Spleen (tissue), 11 donors: ENCODE measurements at regions not wholly inside any gene's neighbourhood (a gene's known extent, or its start where the extent isn't known, plus 50 kb on each side); places are given as distances from the start of the nearest gene placed in this dataset.

Experiments
- DNase-seq: peaks from one replicate; pipeline ENCODE4 v3.0.0-alpha.2; 2020
- H3K27ac ChIP-seq, 8 donors: fragments of 200-600 bp; sonication (generic) in 7 of 8; 1 replicate in 4 of 8; 2 replicates in 4 of 8; pipeline versions ENCODE4 v1.5.0 to v1.8.0; 2016 to 2021; ENCODE audit warnings: inconsistent platforms in 4 of 8, mild to moderate bottlenecking in 4 of 8, moderate library complexity in 1 of 8
- H3K27me3 ChIP-seq, 7 donors: fragments of 200-600 bp; sonication (generic) in 6 of 7; replicated peaks in 1 of 7; 1 replicate in 4 of 7; 2 replicates in 3 of 7; pipeline versions ENCODE4 v1.5.0 to v1.8.0; 2016 to 2021; ENCODE audit warnings: inconsistent platforms in 3 of 7, mild to moderate bottlenecking in 1 of 7
- H3K36me3 ChIP-seq, 6 donors: fragments of 200-600 bp; sonication (generic) in 5 of 6; 1 replicate in 4 of 6; 2 replicates in 2 of 6; pipeline versions ENCODE4 v1.5.0 to v1.8.0; 2016 to 2021; ENCODE audit warnings: inconsistent platforms in 2 of 6
- H3K4me1 ChIP-seq, 6 donors: fragments of 200-600 bp; sonication (generic) in 5 of 6; 1 replicate in 3 of 6; 2 replicates in 3 of 6; pipeline versions ENCODE4 v1.5.0 to v1.8.0; 2016 to 2021; ENCODE audit warnings: inconsistent platforms in 3 of 6
- H3K4me3 ChIP-seq, 8 donors: fragments of 200-600 bp; sonication (generic) in 7 of 8; 1 replicate in 4 of 8; 2 replicates in 4 of 8; pipeline versions ENCODE4 v1.5.0 to v1.8.0; 2016 to 2021; ENCODE audit warnings: inconsistent platforms in 4 of 8, mild to moderate bottlenecking in 4 of 8, moderate library complexity in 2 of 8
- H3K9me3 ChIP-seq, 8 donors: fragments of 200-600 bp; sonication (generic) in 7 of 8; 1 replicate in 4 of 8; 2 replicates in 4 of 8; pipeline versions ENCODE4 v1.5.0 to v1.8.0; 2016 to 2021; ENCODE audit warnings: inconsistent platforms in 4 of 8
- POLR2A ChIP-seq, 3 donors: fragments of 450-650 bp; IDR thresholded peaks; one replicate each; pipeline ENCODE4 v1.5.1; 2017; ENCODE audit warnings: antibody characterized with exemption in 3 of 3, mild to moderate bottlenecking in 1 of 3
- POLR2AphosphoS5 ChIP-seq, 3 donors: sonication (generic); formaldehyde crosslinking; IDR thresholded peaks; one replicate each; pipeline ENCODE4 v1.5.1; 2017; ENCODE audit warnings: antibody characterized with exemption in 3 of 3
- WGBS, 5 donors: extraction: QIAGEN DNeasy Blood & Tissue Kit in 3 of 5; methylation state at CpG; one replicate each; pipeline versions ENCODE4 v1.1.5 to v1.1.7; 2013 to 2018; 5-methylcytosine and 5-hydroxymethylcytosine counted together
- intact Hi-C: fragments of 100-400 bp; cut with DNase I; formaldehyde crosslinking; loops from one replicate; pipeline ENCODE4 v1.15.0; 2023; ENCODE audit warnings: low total_unique reads
- TF ChIP-seq, protein P1 (sequence below), 11 experiments: fragments of 200-600 bp in 7 of 11; fragments of 450-650 bp in 4 of 11; sonication (generic) in 4 of 11; IDR thresholded peaks in 8 of 11; conservative IDR thresholded peaks in 3 of 11; 1 replicate in 7 of 11; 2 replicates in 4 of 11; pipeline versions ENCODE4 v1.4.0 to v1.8.0; 2016 to 2021; ENCODE audit warnings: antibody characterized with exemption in 11 of 11, inconsistent platforms in 4 of 11, mild to moderate bottlenecking in 1 of 11
- donor health status: healthy with polysubstance abuse.
- donor health status: DM: no; HTN: no; CAD: no; lungs with moderate emphysema.
- donor health status: DM: no; HTN: no; CAD: no.
- donor health status: Bipolar disorder and iron deficiency.
- donor health status: healthy.
- donor health status: DM: no; HTN: no; CAD: no.
- donor health status: DM: yes; HTN: yes; CAD: no.

DNA sequence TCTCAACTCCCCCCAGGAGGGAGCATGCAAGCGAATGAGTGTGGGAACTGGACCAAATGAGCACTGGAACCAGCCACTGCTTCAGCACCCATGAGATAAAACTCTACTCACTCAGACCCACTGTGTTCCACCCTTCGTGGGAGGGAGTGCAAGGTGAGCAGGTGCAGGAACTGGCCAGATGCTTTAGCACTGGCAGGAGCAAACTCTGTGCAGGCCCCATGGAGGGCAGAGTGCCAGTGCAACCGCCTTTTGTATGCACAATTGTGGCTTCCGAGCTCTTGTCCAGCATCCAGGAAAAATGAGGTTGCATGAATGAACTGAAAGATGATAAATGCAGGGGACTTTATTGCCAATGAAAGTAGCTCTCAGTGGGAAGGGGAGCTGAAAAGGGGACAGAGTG lies 67.4 kb upstream of the CCDC112 start:
- intact Hi-C loops = no loop called here
- H3K4me3 ChIP-seq = no peak overlapping the region
- WGBS, 5 donors = 82 to 89% (median 83%) methylated on average over 3 to 4 of the region's 4 CpGs
- peaks cover 0 to 6% (median 0%) of the 10 kb centered on the region in 7 donors for H3K27me3 ChIP-seq
- H3K36me3 ChIP-seq = no peaks in the 10 kb centered on the region
- DNase-seq = no peak
- no peaks in the 10 kb centered on the region for H3K4me1 ChIP-seq
- no peak overlapping the region for H3K27ac ChIP-seq
- H3K9me3 ChIP-seq = no peaks in the 10 kb centered on the region
- TF ChIP-seq, protein P1, sequence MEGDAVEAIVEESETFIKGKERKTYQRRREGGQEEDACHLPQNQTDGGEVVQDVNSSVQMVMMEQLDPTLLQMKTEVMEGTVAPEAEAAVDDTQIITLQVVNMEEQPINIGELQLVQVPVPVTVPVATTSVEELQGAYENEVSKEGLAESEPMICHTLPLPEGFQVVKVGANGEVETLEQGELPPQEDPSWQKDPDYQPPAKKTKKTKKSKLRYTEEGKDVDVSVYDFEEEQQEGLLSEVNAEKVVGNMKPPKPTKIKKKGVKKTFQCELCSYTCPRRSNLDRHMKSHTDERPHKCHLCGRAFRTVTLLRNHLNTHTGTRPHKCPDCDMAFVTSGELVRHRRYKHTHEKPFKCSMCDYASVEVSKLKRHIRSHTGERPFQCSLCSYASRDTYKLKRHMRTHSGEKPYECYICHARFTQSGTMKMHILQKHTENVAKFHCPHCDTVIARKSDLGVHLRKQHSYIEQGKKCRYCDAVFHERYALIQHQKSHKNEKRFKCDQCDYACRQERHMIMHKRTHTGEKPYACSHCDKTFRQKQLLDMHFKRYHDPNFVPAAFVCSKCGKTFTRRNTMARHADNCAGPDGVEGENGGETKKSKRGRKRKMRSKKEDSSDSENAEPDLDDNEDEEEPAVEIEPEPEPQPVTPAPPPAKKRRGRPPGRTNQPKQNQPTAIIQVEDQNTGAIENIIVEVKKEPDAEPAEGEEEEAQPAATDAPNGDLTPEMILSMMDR (IDR thresholded peaks at IDR 0.05 in 8 of 11, conservative IDR thresholded peaks at IDR 0.05 in 3 of 11) = no peak
- no peak for TF ChIP-seq POLR2AphosphoS5 (IDR thresholded peaks at IDR 0.05)
- TF ChIP-seq POLR2A (IDR thresholded peaks at IDR 0.05) = no peak

DNA sequence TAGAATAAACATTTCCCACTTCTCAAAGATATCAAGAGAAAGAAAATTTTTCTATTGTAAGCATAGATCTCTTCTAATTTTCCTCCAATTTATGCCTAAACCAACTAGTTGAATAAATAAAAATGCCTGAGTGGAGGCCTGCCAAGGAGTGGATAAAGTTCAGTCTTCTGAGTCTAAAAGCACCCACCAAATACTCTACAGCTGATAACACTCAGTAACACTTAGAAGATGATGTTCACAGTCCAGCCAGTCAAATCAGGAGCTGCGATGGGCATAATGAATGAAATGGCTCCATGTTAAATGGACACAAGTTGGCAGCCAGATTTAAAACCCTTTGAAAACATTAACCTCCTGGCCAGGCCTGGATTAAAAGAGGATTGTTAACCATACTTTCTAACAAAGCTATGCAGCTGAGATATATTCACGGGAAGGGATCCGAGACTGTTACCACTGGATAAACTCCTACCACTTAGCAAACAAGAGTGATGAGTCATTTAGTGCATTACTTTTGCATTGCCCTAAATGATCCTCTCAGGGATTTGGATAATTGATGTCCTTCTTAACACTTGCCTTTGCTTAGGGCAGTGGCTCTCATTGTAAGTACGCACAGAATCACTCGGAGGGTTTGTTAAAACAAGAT lies 63.7 kb upstream of the CCDC112 start:
- H3K27me3 ChIP-seq = no peaks in the 10 kb centered on the region
- no peak overlapping the region for H3K4me3 ChIP-seq
- H3K36me3 ChIP-seq = no peaks in the 10 kb centered on the region
- no peak overlapping the region for H3K27ac ChIP-seq
- H3K4me1 ChIP-seq = no peaks in the 10 kb centered on the region
- no peak for DNase-seq
- TF ChIP-seq, protein P1 (IDR thresholded peaks at IDR 0.05 in 8 of 11, conservative IDR thresholded peaks at IDR 0.05 in 3 of 11) = no peak
- intact Hi-C loops = no loop called here
- peaks cover 0 to 3% (median 0%) of the 10 kb centered on the region in 8 donors for H3K9me3 ChIP-seq
- 80 to 83% (median 81%) methylated on average over 5 of the region's 5 CpGs for WGBS, 5 donors

DNA sequence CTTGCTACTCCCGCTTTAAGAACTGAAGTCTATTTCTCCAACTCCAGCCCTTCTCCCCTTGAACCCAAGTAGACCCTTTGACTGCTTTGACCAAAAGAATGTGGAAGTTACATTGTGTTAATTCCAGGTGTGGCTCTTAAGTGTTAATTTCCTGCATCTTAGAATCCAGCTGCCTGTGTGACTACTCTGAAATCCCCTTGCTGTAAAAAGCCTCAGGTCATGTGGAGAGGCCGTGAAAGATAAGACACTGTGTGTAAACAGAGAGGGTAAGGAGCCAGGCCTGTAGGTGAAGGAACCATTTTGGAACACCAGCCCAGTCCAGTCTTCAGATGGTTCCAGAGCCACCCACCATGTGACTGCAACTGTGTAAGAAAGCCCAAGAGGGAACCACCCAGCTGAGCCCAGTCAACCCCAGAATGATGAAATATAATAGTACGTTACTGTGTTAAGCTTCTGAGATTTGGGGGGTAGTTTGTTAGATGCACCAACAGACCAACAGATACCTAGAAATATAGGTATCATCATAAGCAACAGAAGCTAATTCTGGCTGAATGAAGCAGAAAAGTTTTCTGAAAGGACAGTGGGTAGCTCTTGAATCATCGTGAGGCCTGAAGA lies 59.4 kb upstream of the CCDC112 start:
- no peaks in the 10 kb centered on the region for H3K36me3 ChIP-seq
- H3K4me3 ChIP-seq = no peak overlapping the region
- H3K4me1 ChIP-seq = no peaks in the 10 kb centered on the region
- no peak for DNase-seq
- peaks cover 0 to 18% (median 5%) of the 10 kb centered on the region in 8 donors for H3K9me3 ChIP-seq
- H3K27me3 ChIP-seq = no peaks in the 10 kb centered on the region
- no peak overlapping the region for H3K27ac ChIP-seq
- TF ChIP-seq POLR2A (IDR thresholded peaks at IDR 0.05) (no peak), POLR2AphosphoS5 (IDR thresholded peaks at IDR 0.05) (no peak)
- TF ChIP-seq, protein P1 (IDR thresholded peaks at IDR 0.05 in 8 of 11, conservative IDR thresholded peaks at IDR 0.05 in 3 of 11) = no peak
- WGBS, 5 donors = 77 to 96% (median 86%) methylated on average over 4 of the region's 4 CpGs
- intact Hi-C loops = no loop called here

DNA sequence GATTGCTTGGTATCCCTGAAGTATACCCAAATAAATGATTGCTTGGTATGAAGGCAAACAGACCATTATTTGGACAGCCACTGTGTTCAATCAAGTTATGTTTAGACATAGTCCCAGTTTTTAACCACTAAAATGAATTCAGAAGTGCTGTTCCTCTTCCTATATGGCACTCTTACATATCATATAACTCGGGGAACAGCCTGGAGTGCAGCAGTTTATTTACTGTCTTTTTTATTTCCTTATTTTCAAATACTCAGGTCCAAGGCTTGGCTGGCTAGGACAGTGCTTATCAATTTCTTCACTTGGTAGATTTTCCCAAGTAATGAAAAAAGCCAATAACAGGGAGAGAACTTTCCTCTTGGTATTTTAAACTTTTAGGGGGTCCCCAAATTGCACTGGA lies 58.6 kb upstream of the CCDC112 start:
- H3K27me3 ChIP-seq = peaks cover 0 to 7% (median 0%) of the 10 kb centered on the region in 7 donors
- peaks cover 0 to 18% (median 5%) of the 10 kb centered on the region in 8 donors for H3K9me3 ChIP-seq
- no peaks in the 10 kb centered on the region for H3K36me3 ChIP-seq
- no peak overlapping the region for H3K4me3 ChIP-seq
- DNase-seq = no peak
- no peak for TF ChIP-seq POLR2A (IDR thresholded peaks at IDR 0.05)
- TF ChIP-seq, protein P1 (IDR thresholded peaks at IDR 0.05 in 8 of 11, conservative IDR thresholded peaks at IDR 0.05 in 3 of 11) = no peak
- TF ChIP-seq POLR2AphosphoS5 (IDR thresholded peaks at IDR 0.05) = no peak
- intact Hi-C loops = no loop called here
- no peak overlapping the region for H3K27ac ChIP-seq
- no peaks in the 10 kb centered on the region for H3K4me1 ChIP-seq
- WGBS, 5 donors = 58 to 83% (median 67%) methylated on average over 1 of the region's 1 CpG
